Right atrium auricular region (tissue), 2 donors: ENCODE measurements at regions not wholly inside any gene's neighbourhood (a gene's known extent, or its start where the extent isn't known, plus 50 kb on each side); places are given as distances from the start of the nearest gene placed in this dataset.

Experiments used
- DNase-seq: peaks from one replicate; pipeline ENCODE4 v3.0.0-alpha.2; 2019; ENCODE audit warnings: low spot score
- H3K27ac ChIP-seq, 2 donors: fragments of 200-600 bp; sonication (generic); 1 replicate in 1 of 2; 2 replicates in 1 of 2; pipeline ENCODE4 v1.5.1; 2016 to 2019
- H3K27me3 ChIP-seq, 2 donors: fragments of 200-600 bp; sonication (generic); one replicate each; pipeline versions ENCODE4 v1.5.1 to v1.6.0; 2017 to 2019
- H3K36me3 ChIP-seq: fragments of 200-600 bp; sonication (generic); one replicate; pipeline ENCODE4 v1.5.1; 2016
- H3K4me1 ChIP-seq, 2 donors: fragments of 200-600 bp; sonication (generic); one replicate each; pipeline versions ENCODE4 v1.5.1 to v1.6.0; 2017 to 2019
- H3K4me3 ChIP-seq, 2 donors: fragments of 200-600 bp; sonication (generic); 1 replicate in 1 of 2; 2 replicates in 1 of 2; pipeline ENCODE4 v1.5.1; 2017 to 2019; ENCODE audit warnings: mild to moderate bottlenecking in 1 of 2, moderate library complexity in 1 of 2
- H3K9me3 ChIP-seq, 2 donors: fragments of 200-600 bp; sonication (generic); one replicate each; pipeline ENCODE4 v1.5.1; 2019
- TF ChIP-seq, protein P1 (sequence below), 2 donors: fragments of 200-600 bp; sonication (generic); IDR thresholded peaks; one replicate each; pipeline ENCODE4 v1.5.1; 2019; ENCODE audit warnings: antibody characterized with exemption in 2 of 2

DNA sequence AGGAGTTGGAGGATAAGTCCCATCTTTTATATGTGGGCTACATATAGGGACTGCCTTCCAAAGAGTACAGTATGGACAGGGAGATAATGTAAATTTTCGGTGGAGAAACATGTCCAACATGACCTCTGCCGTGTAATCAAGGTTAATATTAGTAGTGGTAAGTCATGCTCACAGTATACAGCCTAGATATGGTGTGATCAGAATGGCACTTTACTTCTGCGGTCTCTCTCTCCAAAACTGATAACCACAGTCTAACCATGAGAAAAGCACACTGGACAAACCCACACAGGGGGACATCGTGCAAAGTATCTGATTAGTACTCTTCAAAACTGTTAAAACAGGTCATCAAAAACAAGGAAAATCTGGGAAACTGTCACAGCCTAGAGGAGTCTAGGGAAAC, 66.6 kb upstream of the PLCL2 start:
- no peaks in the 10 kb centered on the region for H3K36me3 ChIP-seq
- no peaks in the 10 kb centered on the region for H3K9me3 ChIP-seq
- no peak overlapping the region for H3K27ac ChIP-seq
- TF ChIP-seq, protein P1, sequence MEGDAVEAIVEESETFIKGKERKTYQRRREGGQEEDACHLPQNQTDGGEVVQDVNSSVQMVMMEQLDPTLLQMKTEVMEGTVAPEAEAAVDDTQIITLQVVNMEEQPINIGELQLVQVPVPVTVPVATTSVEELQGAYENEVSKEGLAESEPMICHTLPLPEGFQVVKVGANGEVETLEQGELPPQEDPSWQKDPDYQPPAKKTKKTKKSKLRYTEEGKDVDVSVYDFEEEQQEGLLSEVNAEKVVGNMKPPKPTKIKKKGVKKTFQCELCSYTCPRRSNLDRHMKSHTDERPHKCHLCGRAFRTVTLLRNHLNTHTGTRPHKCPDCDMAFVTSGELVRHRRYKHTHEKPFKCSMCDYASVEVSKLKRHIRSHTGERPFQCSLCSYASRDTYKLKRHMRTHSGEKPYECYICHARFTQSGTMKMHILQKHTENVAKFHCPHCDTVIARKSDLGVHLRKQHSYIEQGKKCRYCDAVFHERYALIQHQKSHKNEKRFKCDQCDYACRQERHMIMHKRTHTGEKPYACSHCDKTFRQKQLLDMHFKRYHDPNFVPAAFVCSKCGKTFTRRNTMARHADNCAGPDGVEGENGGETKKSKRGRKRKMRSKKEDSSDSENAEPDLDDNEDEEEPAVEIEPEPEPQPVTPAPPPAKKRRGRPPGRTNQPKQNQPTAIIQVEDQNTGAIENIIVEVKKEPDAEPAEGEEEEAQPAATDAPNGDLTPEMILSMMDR (IDR thresholded peaks at IDR 0.05) = no peak
- H3K4me1 ChIP-seq = no peaks in the 10 kb centered on the region
- H3K4me3 ChIP-seq = no peak overlapping the region
- no peak for DNase-seq
- no peaks in the 10 kb centered on the region for H3K27me3 ChIP-seq

DNA sequence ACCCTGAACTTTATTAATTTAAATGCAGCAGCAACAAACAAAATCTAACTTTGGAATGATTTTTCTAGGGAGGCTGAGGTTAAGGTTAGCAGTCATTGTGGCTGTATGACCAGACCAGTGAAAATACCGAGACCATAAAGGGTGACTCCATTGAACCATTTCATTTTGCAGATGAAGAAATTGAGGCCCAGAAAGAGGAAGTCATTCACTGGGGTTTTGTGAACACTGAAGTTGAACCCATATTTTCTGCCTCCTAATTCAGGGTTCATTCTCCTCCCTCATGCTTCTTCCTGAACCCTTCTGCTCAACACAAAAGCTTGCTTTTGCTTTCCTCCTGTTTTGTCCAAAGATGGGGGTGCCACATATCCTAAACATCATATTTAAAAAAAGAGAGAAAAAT, 65.8 kb upstream of the PLCL2 start:
- Histone ChIP-seq H3K27ac (no peak overlapping the region), H3K4me1 (no peaks in the 10 kb centered on the region), H3K36me3 (no peaks in the 10 kb centered on the region), H3K9me3 (no peaks in the 10 kb centered on the region), H3K27me3 (no peaks in the 10 kb centered on the region), H3K4me3 (no peak overlapping the region)
- no peak for DNase-seq
- TF ChIP-seq, protein P1 (IDR thresholded peaks at IDR 0.05) = no peak

DNA sequence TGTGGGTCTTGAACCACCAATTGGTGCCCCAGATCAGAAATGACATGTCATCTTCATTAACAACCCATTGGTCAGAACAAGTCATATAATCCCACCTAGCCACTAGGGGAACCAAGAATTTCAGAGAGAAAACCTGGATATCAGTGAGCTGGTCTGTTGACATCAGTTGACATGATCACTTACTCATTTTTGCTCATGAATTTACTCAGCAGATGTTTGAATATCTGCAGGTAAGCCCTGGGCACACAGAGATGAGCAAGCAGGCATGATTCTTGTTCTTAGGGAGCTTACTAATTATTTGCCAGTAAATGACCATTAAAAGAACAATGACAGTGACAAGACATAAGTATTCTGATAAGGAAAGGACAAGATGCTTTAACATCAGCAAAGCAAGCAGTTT, 64.3 kb upstream of the PLCL2 start:
- no peak for DNase-seq
- no peaks in the 10 kb centered on the region for H3K27me3 ChIP-seq
- TF ChIP-seq, protein P1 (IDR thresholded peaks at IDR 0.05) = no peak
- no peaks in the 10 kb centered on the region for H3K9me3 ChIP-seq
- no peak overlapping the region for H3K4me3 ChIP-seq
- H3K4me1 ChIP-seq = no peaks in the 10 kb centered on the region
- H3K27ac ChIP-seq = no peak overlapping the region
- H3K36me3 ChIP-seq = no peaks in the 10 kb centered on the region

DNA sequence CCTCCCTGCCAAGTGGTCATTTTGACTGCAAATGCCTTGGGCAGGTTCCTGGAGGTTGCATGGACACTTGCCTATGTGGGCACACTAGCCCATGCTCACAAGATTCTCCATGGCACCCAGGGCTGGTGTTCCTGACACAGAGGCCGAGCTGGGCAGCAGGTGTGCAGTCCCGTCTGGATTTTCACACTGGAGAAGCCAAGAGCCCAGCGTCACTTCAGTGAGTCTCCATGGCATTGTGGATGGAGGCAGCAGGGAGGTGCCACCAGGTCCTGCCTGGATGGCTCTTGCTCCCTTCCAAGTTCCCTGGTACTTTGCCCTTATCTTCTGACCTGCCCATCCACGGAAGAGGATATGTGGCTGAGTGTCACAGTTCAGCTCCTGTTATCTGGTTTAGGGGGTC, 63.7 kb upstream of the PLCL2 start:
- peaks cover 0 to 5% of the 10 kb centered on the region in 2 donors for H3K4me1 ChIP-seq
- DNase-seq = no peak
- no peaks in the 10 kb centered on the region for H3K9me3 ChIP-seq
- no peak overlapping the region for H3K27ac ChIP-seq
- no peaks in the 10 kb centered on the region for H3K36me3 ChIP-seq
- H3K27me3 ChIP-seq = no peaks in the 10 kb centered on the region
- TF ChIP-seq, protein P1 (IDR thresholded peaks at IDR 0.05) = no peak
- H3K4me3 ChIP-seq = no peak overlapping the region

DNA sequence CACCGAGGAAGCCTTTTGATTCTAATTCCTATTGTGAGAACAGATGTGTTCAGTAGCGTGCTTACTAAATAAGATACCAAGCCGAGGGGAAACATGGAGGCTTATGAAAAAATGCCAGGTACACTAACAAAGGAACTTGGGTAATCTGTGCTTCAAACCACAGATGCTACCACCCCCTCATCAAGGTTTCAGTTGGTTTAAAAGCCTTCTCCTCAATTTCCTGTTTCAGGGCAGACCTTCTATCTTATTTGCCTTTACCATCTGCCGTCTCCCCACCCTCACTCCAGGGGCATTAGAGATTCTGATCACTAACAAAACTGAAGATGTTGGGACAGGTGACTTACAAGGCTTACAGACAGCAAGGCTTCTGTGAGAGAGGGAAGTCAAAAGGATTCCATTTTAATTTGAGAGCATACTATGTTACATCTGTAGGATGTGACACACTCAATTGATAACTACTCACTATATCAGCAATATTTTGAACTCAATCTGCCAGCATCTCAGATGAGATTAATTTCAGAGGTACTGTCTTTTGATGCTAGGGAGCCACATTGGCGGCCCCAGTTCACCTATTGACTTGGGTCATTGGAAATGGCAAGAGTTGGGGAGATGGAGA, 60.6 kb upstream of the PLCL2 start:
- H3K4me1 ChIP-seq = peaks cover 0 to 8% of the 10 kb centered on the region in 2 donors
- no peaks in the 10 kb centered on the region for H3K9me3 ChIP-seq
- no peaks in the 10 kb centered on the region for H3K27me3 ChIP-seq
- H3K27ac ChIP-seq = no peak overlapping the region
- DNase-seq = no peak
- TF ChIP-seq, protein P1 (IDR thresholded peaks at IDR 0.05) = no peak
- no peak overlapping the region for H3K4me3 ChIP-seq
- no peaks in the 10 kb centered on the region for H3K36me3 ChIP-seq

DNA sequence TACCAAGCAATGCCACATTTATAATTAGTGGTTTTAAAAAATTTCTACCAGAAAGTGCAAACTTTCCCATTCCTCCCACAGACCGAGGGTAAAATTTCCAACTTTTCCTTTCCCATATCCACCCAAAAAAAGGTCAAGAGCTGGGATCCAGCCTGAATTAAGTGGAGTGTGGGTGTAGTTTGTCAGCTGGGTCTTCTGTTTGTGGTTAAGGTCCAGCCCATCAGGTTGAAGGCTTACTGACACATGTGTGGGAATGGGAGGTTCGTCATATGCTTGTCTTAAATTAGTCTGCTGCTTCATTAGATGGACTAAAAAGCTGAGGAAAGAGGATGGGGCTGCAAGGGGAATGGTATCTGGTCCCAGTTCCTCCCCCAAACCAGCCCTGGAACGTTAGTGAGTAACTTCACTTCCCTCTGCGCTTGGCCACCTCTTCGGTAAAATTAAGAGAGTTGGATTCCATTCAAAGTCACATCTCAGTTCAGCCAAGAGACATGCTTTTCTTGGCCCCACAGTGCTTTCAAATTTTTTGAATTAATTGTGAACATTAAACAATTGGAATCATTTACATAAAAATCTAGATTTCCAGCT, 59.0 kb upstream of the PLCL2 start:
- no peak for DNase-seq
- TF ChIP-seq, protein P1 (IDR thresholded peaks at IDR 0.05) = no peak
- no peaks in the 10 kb centered on the region for H3K36me3 ChIP-seq
- no peaks in the 10 kb centered on the region for H3K27me3 ChIP-seq
- no peak overlapping the region for H3K4me3 ChIP-seq
- H3K27ac ChIP-seq = no peak overlapping the region
- peaks cover 0 to 8% of the 10 kb centered on the region in 2 donors for H3K4me1 ChIP-seq
- no peaks in the 10 kb centered on the region for H3K9me3 ChIP-seq
